Neural progenitor cell (in vitro differentiated cells): ENCODE measurements at regions not wholly inside any gene's neighbourhood (a gene's known extent, or its start where the extent isn't known, plus 50 kb on each side); places are given as distances from the start of the nearest gene placed in this dataset.

Experiments
- DNase-seq: peaks from one replicate; pipeline ENCODE4 v3.0.0-alpha.2; 2016; ENCODE audit warnings: low spot score
- H2AFZ ChIP-seq: fragments of 200-600 bp; sonication (generic); replicated peaks from 2 replicates; pipeline ENCODE4 v1.6.1; 2016; ENCODE audit warnings: antibody characterized with exemption
- H3F3A ChIP-seq: fragments of 200-600 bp; sonication (generic); 2 replicates; pipeline ENCODE4 v1.6.1; 2016; ENCODE audit warnings: antibody characterized with exemption, low read depth
- H3K27ac ChIP-seq: fragments of 200-600 bp; sonication (generic); 2 replicates; pipeline ENCODE4 v1.5.1; 2016; ENCODE audit warnings: mild to moderate bottlenecking
- H3K27me3 ChIP-seq: fragments of 200-600 bp; sonication (generic); 2 replicates; pipeline ENCODE4 v1.6.1; 2016; ENCODE audit warnings: mild to moderate bottlenecking, moderate library complexity
- H3K36me3 ChIP-seq: fragments of 200-600 bp; sonication (generic); 2 replicates; pipeline ENCODE4 v1.5.1; 2016
- H3K4me1 ChIP-seq: fragments of 200-600 bp; sonication (generic); 2 replicates; pipeline ENCODE4 v1.6.1; 2016; ENCODE audit warnings: mixed run types
- H3K4me2 ChIP-seq: fragments of 200-600 bp; sonication (generic); 2 replicates; pipeline ENCODE4 v1.6.1; 2016
- H3K4me3 ChIP-seq: fragments of 200-600 bp; sonication (generic); 2 replicates; pipeline ENCODE4 v1.5.1; 2016
- H3K79me2 ChIP-seq: fragments of 200-600 bp; sonication (generic); 2 replicates; pipeline ENCODE4 v1.6.1; 2016; ENCODE audit warnings: low read depth
- H3K9ac ChIP-seq: fragments of 200-600 bp; sonication (generic); 2 replicates; pipeline ENCODE4 v1.6.1; 2016
- H3K9me3 ChIP-seq: fragments of 200-600 bp; sonication (generic); 2 replicates; pipeline ENCODE4 v1.5.1; 2016; ENCODE audit warnings: low read depth
- H4K20me1 ChIP-seq: fragments of 200-600 bp; sonication (generic); 2 replicates; pipeline ENCODE4 v1.6.1; 2016; ENCODE audit warnings: low read depth
- H3K27ac Mint-ChIP-seq: 3 replicates; pipeline ENCODE4 v1.8.0; 2021; ENCODE audit warnings: mixed read lengths
- H3K27me3 Mint-ChIP-seq: 2 replicates; pipeline ENCODE4 v1.8.0; 2022; ENCODE audit warnings: low read depth, mild to moderate bottlenecking, inconsistent platforms, moderate library complexity, mixed read lengths; ENCODE audit not compliant: insufficient read depth
- H3K36me3 Mint-ChIP-seq: 3 replicates; pipeline ENCODE4 v1.8.0; 2021; ENCODE audit warnings: mixed read lengths
- H3K4me1 Mint-ChIP-seq: 3 replicates; pipeline ENCODE4 v1.8.0; 2021; ENCODE audit warnings: mixed read lengths
- H3K4me3 Mint-ChIP-seq: 3 replicates; pipeline ENCODE4 v1.8.0; 2021; ENCODE audit warnings: mild to moderate bottlenecking, moderate library complexity, mixed read lengths
- H3K9me3 Mint-ChIP-seq: 3 replicates; pipeline ENCODE4 v1.8.0; 2020; ENCODE audit warnings: mixed read lengths
- EZH2 ChIP-seq: fragments of 200-600 bp; sonication (generic); IDR thresholded peaks from 2 replicates; pipeline ENCODE4 v1.6.1; 2017; ENCODE audit warnings: antibody characterized with exemption, mild to moderate bottlenecking, moderate library complexity
- EZH2phosphoT487 ChIP-seq: fragments of 200-600 bp; sonication (generic); IDR thresholded peaks from 2 replicates; pipeline ENCODE4 v1.6.1; 2017; ENCODE audit warnings: antibody characterized with exemption
- TF ChIP-seq, protein P1 (sequence below): fragments of 200-600 bp; sonication (generic); IDR thresholded peaks from 2 replicates; pipeline ENCODE4 v1.5.1; 2017; ENCODE audit warnings: antibody characterized with exemption, mild to moderate bottlenecking

- peak overlapping the region; percentile 48 for H3K4me2 ChIP-seq
- H3K79me2 ChIP-seq: no peaks in the 10 kb centered on the region
- Mint-ChIP-seq H3K27me3 (peaks cover 13% of the 10 kb centered on the region), H3K4me1 (peaks cover 42% of the 10 kb centered on the region), H3K27ac (peak overlapping the region; percentile 18), H3K36me3 (no peaks in the 10 kb centered on the region), H3K4me3 (peak overlapping the region; percentile 6), H3K9me3 (peaks cover 12% of the 10 kb centered on the region)
- no peak overlapping the region for H2AFZ ChIP-seq
- no peak for DNase-seq
- H3F3A ChIP-seq: no peaks in the 10 kb centered on the region
- H3K27me3 ChIP-seq: no peaks in the 10 kb centered on the region
- no peaks in the 10 kb centered on the region for H4K20me1 ChIP-seq
- no peak overlapping the region for H3K9ac ChIP-seq
- H3K4me1 ChIP-seq: peaks cover 41% of the 10 kb centered on the region
- no peaks in the 10 kb centered on the region for H3K36me3 ChIP-seq
- no peaks in the 10 kb centered on the region for H3K9me3 ChIP-seq
- H3K4me3 ChIP-seq: no peak overlapping the region
- no peak overlapping the region for H3K27ac ChIP-seq
- TF ChIP-seq, protein P1, sequence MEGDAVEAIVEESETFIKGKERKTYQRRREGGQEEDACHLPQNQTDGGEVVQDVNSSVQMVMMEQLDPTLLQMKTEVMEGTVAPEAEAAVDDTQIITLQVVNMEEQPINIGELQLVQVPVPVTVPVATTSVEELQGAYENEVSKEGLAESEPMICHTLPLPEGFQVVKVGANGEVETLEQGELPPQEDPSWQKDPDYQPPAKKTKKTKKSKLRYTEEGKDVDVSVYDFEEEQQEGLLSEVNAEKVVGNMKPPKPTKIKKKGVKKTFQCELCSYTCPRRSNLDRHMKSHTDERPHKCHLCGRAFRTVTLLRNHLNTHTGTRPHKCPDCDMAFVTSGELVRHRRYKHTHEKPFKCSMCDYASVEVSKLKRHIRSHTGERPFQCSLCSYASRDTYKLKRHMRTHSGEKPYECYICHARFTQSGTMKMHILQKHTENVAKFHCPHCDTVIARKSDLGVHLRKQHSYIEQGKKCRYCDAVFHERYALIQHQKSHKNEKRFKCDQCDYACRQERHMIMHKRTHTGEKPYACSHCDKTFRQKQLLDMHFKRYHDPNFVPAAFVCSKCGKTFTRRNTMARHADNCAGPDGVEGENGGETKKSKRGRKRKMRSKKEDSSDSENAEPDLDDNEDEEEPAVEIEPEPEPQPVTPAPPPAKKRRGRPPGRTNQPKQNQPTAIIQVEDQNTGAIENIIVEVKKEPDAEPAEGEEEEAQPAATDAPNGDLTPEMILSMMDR: no peak
- TF ChIP-seq EZH2 (no peak), EZH2phosphoT487 (no peak)
Measured at GRCh38 chr20:21019468-21019813, 86.7 kb downstream of the LINC00237 start.

- peaks cover 12% of the 10 kb centered on the region for H3K27me3 Mint-ChIP-seq
- H3F3A ChIP-seq: no peaks in the 10 kb centered on the region
Measured at GRCh38 chr20:21018576-21018975, 87.6 kb downstream of the LINC00237 start.

DNA sequence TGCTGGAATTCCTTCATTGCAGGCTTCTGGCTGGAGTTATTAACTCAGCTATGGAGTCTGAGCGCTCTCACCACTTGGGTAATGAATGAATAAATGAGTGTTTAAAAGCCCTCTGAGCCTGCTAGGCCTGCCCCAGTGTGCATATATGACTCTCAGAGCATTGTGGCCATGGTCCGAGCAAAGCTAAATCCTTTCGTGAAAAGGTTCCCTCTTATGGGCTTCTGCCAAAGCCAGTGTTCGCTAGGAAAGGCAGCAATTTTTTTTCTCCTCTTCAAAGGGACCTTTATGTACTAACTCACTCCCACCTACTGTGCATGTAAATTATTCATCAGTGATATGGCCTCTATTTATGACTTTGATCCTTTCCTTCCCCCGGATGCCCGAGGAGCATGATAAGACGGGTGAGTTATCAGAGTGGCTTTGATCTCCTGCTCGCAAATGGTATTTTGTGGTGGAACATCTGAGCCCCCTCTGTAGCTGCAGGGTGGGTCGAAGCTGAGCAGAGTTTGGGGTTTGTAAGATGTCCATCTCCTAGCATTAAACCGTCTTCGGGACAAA is 88.6 kb downstream of the LINC00237 start:
- Mint-ChIP-seq H3K4me3 (no peak overlapping the region), H3K27ac (peak overlapping the region; percentile 37), H3K36me3 (no peaks in the 10 kb centered on the region), H3K4me1 (peaks cover 42% of the 10 kb centered on the region), H3K9me3 (peaks cover 8% of the 10 kb centered on the region), H3K27me3 (peaks cover 6% of the 10 kb centered on the region)
- H3K36me3 ChIP-seq: no peaks in the 10 kb centered on the region
- H3K9ac ChIP-seq: no peak overlapping the region
- no peaks in the 10 kb centered on the region for H3K79me2 ChIP-seq
- peaks cover 41% of the 10 kb centered on the region for H3K4me1 ChIP-seq
- TF ChIP-seq, protein P1: no peak
- TF ChIP-seq EZH2phosphoT487: no peak
- TF ChIP-seq EZH2: no peak
- no peak overlapping the region for H3K4me2 ChIP-seq
- H4K20me1 ChIP-seq: no peaks in the 10 kb centered on the region
- no peaks in the 10 kb centered on the region for H3K27me3 ChIP-seq
- H3K4me3 ChIP-seq: no peak overlapping the region
- no peak overlapping the region for H3K27ac ChIP-seq
- no peaks in the 10 kb centered on the region for H3K9me3 ChIP-seq
- no peak overlapping the region for H2AFZ ChIP-seq
- no peaks in the 10 kb centered on the region for H3F3A ChIP-seq
- no peak for DNase-seq

More at GRCh38 chr20:21018576-21018975, 87.6 kb downstream of the LINC00237 start:
- no peaks in the 10 kb centered on the region for H3K36me3 ChIP-seq
- H3K9ac ChIP-seq: no peak overlapping the region
- H3K9me3 ChIP-seq: no peaks in the 10 kb centered on the region
- H3K27me3 ChIP-seq: no peaks in the 10 kb centered on the region
- H2AFZ ChIP-seq: no peak overlapping the region
- no peak for DNase-seq
- no peaks in the 10 kb centered on the region for H4K20me1 ChIP-seq
- no peak overlapping the region for H3K4me3 Mint-ChIP-seq
- H3K4me1 ChIP-seq: peaks cover 41% of the 10 kb centered on the region
- H3K4me2 ChIP-seq: no peak overlapping the region
- H3K27ac ChIP-seq: no peak overlapping the region
- no peak overlapping the region for H3K4me3 ChIP-seq
- no peak overlapping the region for H3K27ac Mint-ChIP-seq
- TF ChIP-seq EZH2phosphoT487: no peak
- TF ChIP-seq, protein P1: no peak
- TF ChIP-seq EZH2: no peak
- H3K79me2 ChIP-seq: no peaks in the 10 kb centered on the region
- H3K36me3 Mint-ChIP-seq: no peaks in the 10 kb centered on the region
- H3K4me1 Mint-ChIP-seq: peaks cover 42% of the 10 kb centered on the region
- H3K9me3 Mint-ChIP-seq: peaks cover 9% of the 10 kb centered on the region
